ENCODE measurements at regions not wholly inside any gene's neighbourhood (a gene's known extent, or its start where the extent isn't known, plus 50 kb on each side); places are given as distances from the start of the nearest gene placed in this dataset.
A peak's percentile ranks its signal among the peaks of the same experiment; 100 is the strongest.

- no peak for DNase-seq (ENCODE audit: low read depth)
Observed at GRCh38 chr22:22420580-22420979, 88.0 kb downstream of the ZNF280B start.

DNA sequence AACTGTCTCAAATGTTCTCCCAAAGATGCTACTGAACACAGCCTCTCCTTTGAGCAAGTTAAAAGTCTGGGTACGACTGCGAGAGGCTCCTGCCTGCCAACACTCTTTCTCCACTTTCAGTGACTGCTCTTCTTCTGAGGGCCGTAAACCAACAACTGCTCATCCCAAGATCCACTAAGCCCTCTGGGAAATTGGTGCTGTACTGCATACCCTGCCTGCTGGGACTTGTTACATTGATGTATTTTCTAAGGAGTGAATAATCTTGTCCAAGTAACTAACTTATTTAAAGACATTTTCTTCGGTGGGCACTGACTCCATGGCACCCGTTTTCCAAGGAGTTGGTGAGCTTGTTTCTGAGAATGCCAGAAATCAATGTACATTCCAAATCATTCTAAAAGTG is 87.2 kb downstream of the ZNF280B start:
- DNase-seq (ENCODE audit: low read depth), result no peak

DNA sequence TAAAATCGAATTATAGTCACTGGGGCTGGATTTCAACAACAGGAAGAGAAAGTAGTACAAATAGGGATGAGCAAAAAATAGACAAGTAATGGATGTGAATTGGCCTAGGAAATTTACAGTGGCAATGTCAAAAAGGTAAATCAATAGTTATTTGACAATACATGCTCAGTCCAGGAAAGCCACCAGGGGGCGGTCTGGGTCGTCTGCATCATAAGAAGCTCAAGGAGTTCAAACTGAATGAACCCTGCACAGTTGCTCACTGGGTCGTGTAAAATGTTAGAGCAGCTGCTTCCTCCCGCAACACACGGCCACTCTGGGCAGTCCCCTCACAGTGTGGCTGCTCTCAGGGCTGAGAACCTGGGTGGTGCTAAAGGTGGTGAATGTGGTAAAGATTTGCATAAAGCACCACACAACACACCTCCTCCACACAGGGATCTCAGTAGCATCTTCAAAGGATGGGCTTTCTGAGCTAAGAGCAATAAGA is 85.9 kb downstream of the ZNF280B start:
- DNase-seq (ENCODE audit: low read depth), result peak; percentile 62

DNA sequence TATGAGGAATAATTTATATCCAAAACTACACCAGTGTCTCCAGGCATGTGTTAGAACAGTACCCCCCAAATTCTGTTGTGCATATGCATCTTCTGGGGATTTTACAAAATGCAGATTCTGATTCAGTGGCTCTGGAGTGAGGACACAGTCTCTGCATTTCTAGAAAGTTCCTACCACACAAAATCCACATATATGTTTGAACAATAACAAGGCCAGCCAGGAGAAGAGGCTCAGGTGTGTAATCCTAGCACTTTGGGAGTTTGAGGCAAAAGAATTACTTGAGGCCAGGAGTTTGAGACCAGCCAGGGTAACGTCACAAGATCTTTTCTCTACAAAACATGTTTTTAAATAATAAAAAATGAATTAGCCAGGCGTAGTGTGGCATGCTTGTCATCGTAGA is 84.9 kb downstream of the ZNF280B start:
- DNase-seq (ENCODE audit: low read depth), result no peak

DNA sequence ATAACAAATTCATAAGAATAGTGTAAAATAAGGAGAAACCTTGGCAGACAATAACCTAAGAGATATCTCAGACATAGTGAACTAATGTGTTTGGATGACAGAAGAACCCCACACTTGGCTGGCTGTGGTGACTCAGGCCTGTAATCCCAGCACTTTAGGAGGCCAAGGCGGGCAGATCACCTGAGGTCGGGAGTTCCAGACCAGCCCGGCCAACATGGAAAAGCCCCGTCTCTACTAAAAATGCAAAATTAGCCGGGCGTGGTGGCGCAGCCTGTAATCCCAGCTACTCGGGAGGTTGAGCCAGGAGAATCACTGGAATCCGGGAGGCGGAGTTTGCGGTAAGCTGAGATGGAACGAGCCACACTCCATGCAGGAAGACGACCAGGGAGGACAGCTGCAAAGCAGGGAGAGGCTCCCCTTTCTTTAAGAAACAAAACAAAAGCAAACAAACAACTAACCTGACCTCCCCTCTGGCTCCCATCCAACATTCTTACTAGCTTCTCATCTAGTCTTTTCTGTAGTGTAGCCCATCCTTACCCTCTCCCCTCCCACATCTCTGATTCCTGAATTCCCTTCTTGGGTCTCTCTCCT is 84.2 kb downstream of the ZNF280B start:
- DNase-seq (ENCODE audit: low read depth), result no peak

DNA sequence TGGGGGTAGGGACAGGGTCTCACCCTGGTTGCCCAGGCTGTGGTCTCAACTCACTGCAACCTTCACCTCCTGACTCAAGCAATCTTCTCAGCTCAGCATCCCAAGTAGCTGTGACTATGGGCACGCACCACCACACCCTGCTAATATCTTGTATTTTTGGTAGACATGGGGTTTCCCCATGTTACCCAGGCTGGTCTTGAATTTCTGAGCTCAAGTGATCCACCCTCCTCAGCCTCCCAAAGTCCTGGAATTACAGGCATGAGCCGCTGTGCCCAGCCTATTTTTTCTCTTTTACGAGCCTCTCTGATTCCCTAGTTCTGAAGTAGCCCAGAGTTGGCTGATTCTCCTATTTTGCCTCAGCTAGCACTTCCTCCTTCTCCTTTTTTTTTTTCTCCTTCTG is 83.6 kb downstream of the ZNF280B start:
- DNase-seq (ENCODE audit: low read depth), result no peak

- no peak for DNase-seq (ENCODE audit: low read depth)
Observed at GRCh38 chr22:22425356-22425755, 83.2 kb downstream of the ZNF280B start.

- DNase-seq (ENCODE audit: low read depth), result no peak
Observed at GRCh38 chr22:22425783-22426624, 82.5 kb downstream of the ZNF280B start.

DNA sequence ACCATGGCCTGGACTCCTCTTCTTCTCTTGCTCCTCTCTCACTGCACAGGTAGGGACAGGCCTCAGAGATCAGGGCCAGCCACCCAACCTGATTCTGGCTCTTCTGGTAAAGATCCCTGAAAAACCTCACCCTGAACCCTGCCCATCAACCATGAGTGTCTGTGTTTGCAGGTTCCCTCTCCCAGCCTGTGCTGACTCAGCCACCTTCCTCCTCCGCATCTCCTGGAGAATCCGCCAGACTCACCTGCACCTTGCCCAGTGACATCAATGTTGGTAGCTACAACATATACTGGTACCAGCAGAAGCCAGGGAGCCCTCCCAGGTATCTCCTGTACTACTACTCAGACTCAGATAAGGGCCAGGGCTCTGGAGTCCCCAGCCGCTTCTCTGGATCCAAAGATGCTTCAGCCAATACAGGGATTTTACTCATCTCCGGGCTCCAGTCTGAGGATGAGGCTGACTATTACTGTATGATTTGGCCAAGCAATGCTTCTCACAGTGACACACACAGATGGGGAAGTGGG is 80.9 kb downstream of the ZNF280B start:
- no peak for DNase-seq (ENCODE audit: low read depth)

GRCh38 chr22:22428222-22429098 is 80.1 kb downstream of the ZNF280B start:
- no peak for DNase-seq (ENCODE audit: low read depth)

GRCh38 chr22:22429369-22430108 is 79.0 kb downstream of the ZNF280B start:
- DNase-seq (ENCODE audit: low read depth), result no peak

DNA sequence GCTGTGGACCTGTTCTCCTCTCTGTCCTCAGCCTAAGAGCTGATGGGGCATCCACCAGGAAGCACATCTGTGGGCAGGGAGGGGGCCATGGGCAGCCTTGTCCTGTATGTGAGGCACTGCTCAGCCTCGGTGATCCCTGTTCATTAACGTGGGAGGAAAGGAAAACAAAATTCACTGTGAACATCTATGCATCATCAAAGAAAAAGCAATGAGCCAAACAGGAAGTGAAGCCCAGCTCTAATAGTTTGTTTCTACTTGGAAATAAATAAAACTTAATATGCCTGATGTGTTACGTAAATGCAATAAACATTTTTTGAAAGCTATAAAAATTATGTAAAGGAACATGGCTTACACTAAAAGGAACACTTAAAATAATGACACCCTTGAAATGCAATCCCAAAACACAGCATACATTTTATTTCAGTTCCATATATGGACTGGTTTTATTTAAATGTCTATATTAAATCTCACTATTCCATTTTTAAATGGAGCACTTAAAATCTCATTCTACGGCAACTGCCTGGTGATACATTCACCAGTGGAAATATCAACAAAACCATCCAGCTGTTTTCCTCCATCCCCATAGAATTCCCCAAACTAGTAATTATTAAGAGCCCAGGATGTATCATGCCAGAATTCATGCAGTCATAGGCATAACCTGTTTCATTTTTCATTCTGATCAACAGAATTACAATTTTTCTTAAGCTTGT is 78.3 kb downstream of the ZNF280B start:
- no peak for DNase-seq (ENCODE audit: low read depth)

GRCh38 chr22:22431271-22432220 is 77.0 kb downstream of the ZNF280B start:
- DNase-seq (ENCODE audit: low read depth), result peak; percentile 47

- DNase-seq (ENCODE audit: low read depth), result no peak
Observed at GRCh38 chr22:22432479-22432878, 76.1 kb downstream of the ZNF280B start.

DNA sequence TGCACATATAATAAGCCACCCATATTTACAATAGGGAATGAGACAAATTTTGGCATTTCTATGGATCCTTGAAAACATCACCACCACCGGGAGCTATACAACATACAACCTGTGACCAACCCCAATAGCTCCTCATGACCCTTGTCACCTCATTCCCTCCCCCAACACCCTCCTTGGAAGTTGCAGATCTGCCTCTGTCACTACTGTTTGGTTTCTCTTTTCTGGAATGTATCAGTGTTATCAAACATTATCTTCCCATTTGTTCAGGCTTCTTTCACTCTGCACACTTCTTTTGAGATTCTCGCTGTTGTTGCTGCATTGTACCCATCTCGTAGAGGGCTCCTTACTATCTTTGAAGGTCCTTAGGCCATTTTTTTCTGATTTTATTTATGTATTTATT is 75.6 kb downstream of the ZNF280B start:
- DNase-seq (ENCODE audit: low read depth), result no peak

- no peak for DNase-seq (ENCODE audit: low read depth)
Observed at GRCh38 chr22:22433770-22434169, 74.8 kb downstream of the ZNF280B start.

Data from stimulated activated CD8-positive, alpha-beta memory T cell treated with anti-CD3 and anti-CD28 coated beads, Interleukin-4, amount 100 ng/mL, for 24 hours (primary cell).